Neural crest cell (in vitro differentiated cells): ENCODE measurements at regions not wholly inside any gene's neighbourhood (a gene's known extent, or its start where the extent isn't known, plus 50 kb on each side); places are given as distances from the start of the nearest gene placed in this dataset.

Source experiments
- DNase-seq: peaks from one replicate; pipeline ENCODE4 v3.0.0; 2021; ENCODE audit warnings: low read depth, mixed read lengths, low spot score
- H3K27ac Mint-ChIP-seq: one replicate; pipeline ENCODE4 v1.8.0; 2021; ENCODE audit warnings: mild to moderate bottlenecking, mixed read lengths; ENCODE audit not compliant: unreplicated experiment
- H3K27me3 Mint-ChIP-seq: 2 replicates; pipeline ENCODE4 v1.8.0; 2021; ENCODE audit warnings: low read depth, mild to moderate bottlenecking, mixed read lengths
- H3K36me3 Mint-ChIP-seq: 2 replicates; pipeline ENCODE4 v1.8.0; 2021; ENCODE audit warnings: low read depth, mild to moderate bottlenecking, mixed read lengths
- H3K4me1 Mint-ChIP-seq: 2 replicates; pipeline ENCODE4 v1.8.0; 2021; ENCODE audit warnings: mixed read lengths
- H3K4me3 Mint-ChIP-seq: one replicate; pipeline ENCODE4 v1.8.0; 2021; ENCODE audit warnings: mild to moderate bottlenecking, mixed read lengths
- H3K9me3 Mint-ChIP-seq: 2 replicates; pipeline ENCODE4 v1.8.0; 2021; ENCODE audit warnings: mixed read lengths
- TF ChIP-seq, protein P1 (sequence below): fragments of 200-600 bp; sonication (generic); conservative IDR thresholded peaks from 2 replicates; pipeline ENCODE4 v1.5.0; 2021; ENCODE audit warnings: antibody characterized with exemption, mild to moderate bottlenecking

DNA sequence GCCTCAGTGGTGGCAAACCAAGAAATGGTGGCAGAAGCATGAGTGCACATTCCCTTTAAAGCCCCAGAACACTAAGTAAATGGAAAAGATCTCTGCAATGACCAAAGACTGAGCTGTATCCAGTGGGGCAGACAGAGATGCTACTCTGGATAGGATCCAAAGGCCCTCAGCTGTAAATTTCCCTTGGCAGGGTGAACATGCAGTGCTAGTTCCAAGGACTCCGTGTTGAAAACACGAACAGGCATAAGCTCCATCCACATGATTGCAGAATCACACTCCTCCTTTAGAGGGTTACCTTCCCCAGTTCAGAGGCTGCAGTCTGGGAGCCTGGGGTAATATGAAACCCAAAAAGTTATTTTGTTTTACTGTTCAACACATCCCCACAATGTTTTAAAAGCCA, 98.6 kb upstream of the KLF7 start:
- no peaks in the 10 kb centered on the region for H3K9me3 Mint-ChIP-seq
- H3K27ac Mint-ChIP-seq: no peak overlapping the region
- peaks cover 5% of the 10 kb centered on the region for H3K4me1 Mint-ChIP-seq
- no peaks in the 10 kb centered on the region for H3K27me3 Mint-ChIP-seq
- no peaks in the 10 kb centered on the region for H3K36me3 Mint-ChIP-seq
- no peak for DNase-seq
- TF ChIP-seq, protein P1, sequence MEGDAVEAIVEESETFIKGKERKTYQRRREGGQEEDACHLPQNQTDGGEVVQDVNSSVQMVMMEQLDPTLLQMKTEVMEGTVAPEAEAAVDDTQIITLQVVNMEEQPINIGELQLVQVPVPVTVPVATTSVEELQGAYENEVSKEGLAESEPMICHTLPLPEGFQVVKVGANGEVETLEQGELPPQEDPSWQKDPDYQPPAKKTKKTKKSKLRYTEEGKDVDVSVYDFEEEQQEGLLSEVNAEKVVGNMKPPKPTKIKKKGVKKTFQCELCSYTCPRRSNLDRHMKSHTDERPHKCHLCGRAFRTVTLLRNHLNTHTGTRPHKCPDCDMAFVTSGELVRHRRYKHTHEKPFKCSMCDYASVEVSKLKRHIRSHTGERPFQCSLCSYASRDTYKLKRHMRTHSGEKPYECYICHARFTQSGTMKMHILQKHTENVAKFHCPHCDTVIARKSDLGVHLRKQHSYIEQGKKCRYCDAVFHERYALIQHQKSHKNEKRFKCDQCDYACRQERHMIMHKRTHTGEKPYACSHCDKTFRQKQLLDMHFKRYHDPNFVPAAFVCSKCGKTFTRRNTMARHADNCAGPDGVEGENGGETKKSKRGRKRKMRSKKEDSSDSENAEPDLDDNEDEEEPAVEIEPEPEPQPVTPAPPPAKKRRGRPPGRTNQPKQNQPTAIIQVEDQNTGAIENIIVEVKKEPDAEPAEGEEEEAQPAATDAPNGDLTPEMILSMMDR: no peak
- H3K4me3 Mint-ChIP-seq: no peak overlapping the region

DNA sequence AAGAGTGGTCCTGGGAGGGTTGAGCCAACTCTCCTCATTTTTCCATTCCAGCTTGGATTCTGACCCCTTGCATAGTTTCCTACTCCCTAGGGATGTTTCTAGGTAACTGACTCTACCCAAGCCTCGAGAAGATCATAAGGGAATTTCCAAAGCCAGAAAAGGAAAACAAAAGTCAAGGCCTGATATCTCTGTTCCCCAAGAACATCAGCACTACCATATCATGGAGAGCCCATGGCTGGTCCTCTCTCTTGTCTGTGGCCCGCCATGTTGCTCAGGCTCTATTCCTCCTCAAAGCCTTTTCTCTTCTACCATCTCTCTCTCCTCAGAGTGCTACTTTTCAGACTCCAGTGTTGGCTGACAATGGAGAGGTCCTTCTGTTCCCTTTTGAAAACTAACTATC, 99.6 kb upstream of the KLF7 start:
- no peaks in the 10 kb centered on the region for H3K4me1 Mint-ChIP-seq
- H3K27me3 Mint-ChIP-seq: no peaks in the 10 kb centered on the region
- no peaks in the 10 kb centered on the region for H3K36me3 Mint-ChIP-seq
- H3K27ac Mint-ChIP-seq: no peak overlapping the region
- no peak for DNase-seq
- H3K4me3 Mint-ChIP-seq: no peak overlapping the region
- no peaks in the 10 kb centered on the region for H3K9me3 Mint-ChIP-seq
- TF ChIP-seq, protein P1: no peak

DNA sequence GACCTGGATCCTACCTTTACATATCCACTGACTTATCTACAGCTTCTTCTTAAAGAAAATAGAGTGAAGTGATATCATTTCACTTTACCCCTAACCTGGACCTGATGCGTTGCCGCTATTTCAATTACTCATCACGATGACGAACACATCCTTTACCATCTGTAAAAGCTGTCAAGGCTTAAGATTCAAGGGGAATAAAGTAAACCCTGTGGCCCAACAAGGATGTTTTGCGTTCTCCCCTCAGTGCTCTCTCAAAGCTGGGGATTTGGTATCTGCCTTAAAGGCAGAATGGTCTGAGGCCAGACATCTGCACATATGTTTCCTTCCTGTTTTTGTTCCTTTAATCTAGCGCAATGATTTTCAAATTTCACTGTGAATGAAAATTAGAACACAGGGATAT, 100.1 kb upstream of the KLF7 start:
- H3K27me3 Mint-ChIP-seq: no peaks in the 10 kb centered on the region
- H3K4me3 Mint-ChIP-seq: no peak overlapping the region
- no peak for DNase-seq
- H3K27ac Mint-ChIP-seq: no peak overlapping the region
- H3K36me3 Mint-ChIP-seq: no peaks in the 10 kb centered on the region
- no peaks in the 10 kb centered on the region for H3K4me1 Mint-ChIP-seq
- TF ChIP-seq, protein P1: no peak
- H3K9me3 Mint-ChIP-seq: no peaks in the 10 kb centered on the region

DNA sequence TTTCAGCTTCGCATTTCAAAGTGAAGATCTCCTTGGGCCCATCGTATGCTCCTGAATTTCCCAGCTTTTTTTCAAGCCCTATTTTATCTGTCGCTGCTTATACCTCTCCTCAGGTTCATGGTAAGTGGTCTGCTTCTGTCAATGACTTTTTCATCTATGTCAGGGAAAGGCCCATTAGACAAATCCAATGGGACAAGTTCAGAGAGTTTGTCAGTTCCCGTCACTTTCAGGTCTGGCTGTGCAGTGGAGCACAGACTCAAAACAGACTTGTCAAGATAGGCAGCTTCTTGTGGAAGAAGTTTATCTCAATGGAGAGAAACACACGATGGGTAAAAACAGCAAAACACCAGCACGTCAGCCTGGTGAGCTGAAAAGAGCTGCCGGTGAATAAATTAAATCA, 100.9 kb upstream of the KLF7 start:
- DNase-seq: no peak
- Mint-ChIP-seq H3K27ac (no peak overlapping the region), H3K36me3 (no peaks in the 10 kb centered on the region), H3K4me1 (no peaks in the 10 kb centered on the region), H3K4me3 (no peak overlapping the region), H3K9me3 (no peaks in the 10 kb centered on the region), H3K27me3 (no peaks in the 10 kb centered on the region)
- TF ChIP-seq, protein P1: no peak

DNA sequence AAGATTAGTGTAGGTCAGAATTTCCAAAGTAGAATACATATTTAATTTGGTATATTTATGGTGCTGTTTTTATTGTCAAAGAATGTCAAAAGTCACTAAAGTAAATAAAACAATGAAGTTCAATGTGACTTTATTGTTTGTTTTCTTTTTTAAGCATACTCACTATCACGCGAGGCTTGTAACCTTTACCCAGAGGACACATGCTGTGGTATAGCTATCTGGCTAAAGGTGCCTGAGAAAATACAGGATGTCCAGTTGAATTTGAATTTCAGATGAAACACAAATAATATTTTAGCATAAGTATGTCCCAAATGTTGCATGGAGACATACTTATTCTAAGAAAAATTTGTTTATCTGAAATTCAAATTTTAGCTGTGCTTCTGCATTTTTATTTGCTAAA, 103.3 kb upstream of the KLF7 start:
- no peaks in the 10 kb centered on the region for H3K36me3 Mint-ChIP-seq
- no peaks in the 10 kb centered on the region for H3K9me3 Mint-ChIP-seq
- no peak overlapping the region for H3K4me3 Mint-ChIP-seq
- TF ChIP-seq, protein P1: no peak
- H3K27me3 Mint-ChIP-seq: no peaks in the 10 kb centered on the region
- no peak for DNase-seq
- no peaks in the 10 kb centered on the region for H3K4me1 Mint-ChIP-seq
- no peak overlapping the region for H3K27ac Mint-ChIP-seq
